ENCODE measurements at regions not wholly inside any gene's neighbourhood (a gene's known extent, or its start where the extent isn't known, plus 50 kb on each side); places are given as distances from the start of the nearest gene placed in this dataset.

DNA sequence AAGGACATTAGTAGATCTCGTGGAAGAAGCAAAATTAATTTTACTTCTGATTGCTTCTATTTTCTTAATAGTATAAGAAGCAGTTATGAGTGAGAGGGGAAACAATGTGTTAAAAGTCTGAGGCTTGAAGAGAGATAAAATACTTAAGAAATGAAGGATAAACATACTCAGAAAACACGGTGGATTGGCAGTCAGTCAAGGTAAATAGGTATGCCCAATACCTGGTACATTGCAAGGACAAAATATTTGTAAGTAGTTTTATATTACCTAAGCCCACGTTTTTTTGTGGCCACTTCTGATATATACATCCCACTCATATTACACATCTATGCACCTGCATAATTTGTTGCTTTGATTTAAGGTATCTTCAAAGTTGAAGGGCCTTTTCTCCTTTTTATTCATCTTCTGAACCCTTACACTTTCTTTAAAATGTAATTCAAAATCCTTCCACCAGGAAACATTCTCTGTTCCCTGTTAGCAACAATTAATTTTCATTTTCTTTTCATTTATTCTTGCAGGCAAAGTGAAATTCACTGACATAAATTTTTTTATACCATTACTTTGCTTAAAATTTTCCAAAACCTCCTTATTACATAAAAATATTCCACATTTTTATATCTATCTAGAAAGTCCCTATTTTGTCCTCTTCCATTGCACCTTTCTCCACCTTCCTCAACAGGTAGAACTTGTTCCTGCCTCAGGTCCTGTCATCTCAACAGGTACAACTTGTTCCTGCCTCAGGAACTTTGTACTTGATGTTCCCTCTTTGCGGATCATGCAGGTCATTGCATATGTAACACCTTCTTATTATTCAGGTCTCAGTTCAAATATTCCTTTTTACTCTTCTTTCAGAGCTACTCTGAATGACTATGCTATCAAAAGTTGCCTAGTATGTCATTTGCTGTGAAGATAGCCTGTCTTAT lies 755.7 kb upstream of the ALCAM start:
- no peak for DNase-seq

- DNase-seq = no peak
Measured at GRCh38 chr3:104612218-104612617, 754.5 kb upstream of the ALCAM start.

GRCh38 chr3:104614564-104614963 lies 752.1 kb upstream of the ALCAM start:
- DNase-seq = no peak

- no peak for DNase-seq
Measured at GRCh38 chr3:104628185-104628789, 738.4 kb upstream of the ALCAM start.

DNA sequence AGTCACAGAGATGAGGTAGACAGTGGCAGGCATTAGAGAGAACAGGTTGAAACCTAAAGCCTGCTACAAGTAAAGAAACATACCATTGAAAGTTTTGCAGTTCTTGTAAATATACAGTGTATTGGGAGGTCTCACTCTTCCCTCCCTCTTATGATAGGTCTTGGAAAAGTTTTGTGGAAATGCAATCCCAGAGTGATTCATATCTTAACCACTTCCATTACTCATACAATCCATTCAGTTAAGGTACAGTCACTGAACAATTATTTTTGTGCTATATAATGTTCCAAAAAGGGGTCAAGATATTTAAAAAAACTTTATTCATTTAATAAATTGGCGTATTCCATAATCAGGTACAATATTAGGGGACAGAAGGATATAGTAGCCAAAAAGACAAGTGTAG lies 737.7 kb upstream of the ALCAM start:
- no peak for DNase-seq

DNA sequence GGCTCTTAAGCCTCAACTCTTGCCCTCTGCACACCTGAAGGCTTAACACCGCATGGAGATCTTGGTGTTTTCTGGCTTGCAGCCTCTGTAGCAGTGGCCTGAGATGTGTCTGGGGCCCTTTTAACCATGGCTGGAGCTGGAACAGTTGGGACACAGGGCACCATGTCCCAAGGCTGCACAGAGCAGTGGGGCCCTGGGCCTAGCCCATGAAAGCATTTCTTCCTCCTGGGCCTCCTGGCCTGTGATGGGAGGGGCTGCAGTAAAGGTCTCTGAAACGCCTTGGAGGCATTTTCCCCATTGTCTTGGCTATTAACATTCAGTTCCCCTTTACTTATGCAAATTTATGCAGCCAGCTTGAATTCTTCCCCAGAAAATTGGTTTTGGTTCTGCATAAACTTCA lies 735.5 kb upstream of the ALCAM start:
- no peak for DNase-seq

DNA sequence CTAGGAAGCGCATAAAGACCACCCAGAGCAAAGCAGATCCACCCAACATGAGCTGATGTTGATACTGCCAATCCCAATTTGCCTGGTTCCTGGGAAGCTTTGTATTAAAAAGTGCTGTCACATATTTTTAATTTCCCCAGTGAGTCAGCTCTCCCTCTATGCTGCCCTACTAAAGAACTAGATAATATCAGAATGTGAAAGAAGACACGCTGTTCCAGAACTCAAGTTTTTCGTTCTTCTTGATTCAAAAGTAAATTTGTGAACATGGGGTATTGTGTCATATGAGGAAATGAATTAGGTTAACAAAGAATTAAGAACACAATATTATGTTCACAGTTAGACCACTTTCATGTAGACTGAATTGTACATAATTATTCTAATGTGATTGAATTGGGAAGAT lies 734.2 kb upstream of the ALCAM start:
- no peak for DNase-seq

- DNase-seq = no peak
Measured at GRCh38 chr3:104632947-104633346, 733.8 kb upstream of the ALCAM start.

DNA sequence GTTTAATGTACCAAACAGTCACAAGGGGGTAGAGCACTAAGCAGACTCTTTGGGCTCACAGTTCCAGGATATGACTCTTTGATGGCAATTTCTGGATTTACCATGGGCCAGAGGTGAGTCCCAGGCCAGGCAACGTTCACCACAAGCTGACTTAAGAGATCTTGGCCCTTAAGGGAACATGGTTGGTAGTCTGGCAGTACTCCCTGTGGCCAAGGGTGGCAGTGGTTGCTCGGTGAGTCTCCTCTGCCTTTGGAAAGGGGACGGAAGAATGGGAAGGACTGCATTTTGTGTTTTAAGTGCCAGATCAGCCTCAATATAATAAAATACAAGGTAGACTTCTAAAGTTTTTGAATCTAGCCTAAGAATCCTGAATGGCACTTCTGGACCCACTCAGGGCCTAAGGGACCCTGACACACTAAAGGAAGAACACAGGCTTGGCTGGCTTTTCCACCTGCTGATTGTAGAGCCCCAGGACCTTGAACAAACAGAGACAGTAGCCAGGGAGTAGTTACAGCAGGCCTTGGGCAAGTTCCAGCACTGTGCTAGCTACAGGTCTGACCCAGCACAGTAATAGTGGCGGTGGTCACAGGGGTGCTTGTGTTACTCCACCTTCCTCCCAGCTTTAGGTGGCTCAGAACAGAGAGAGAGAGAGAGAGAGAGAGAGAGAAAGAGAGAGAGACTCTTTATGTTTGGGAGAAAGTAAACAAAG lies 730.7 kb upstream of the ALCAM start:
- DNase-seq = no peak

DNA sequence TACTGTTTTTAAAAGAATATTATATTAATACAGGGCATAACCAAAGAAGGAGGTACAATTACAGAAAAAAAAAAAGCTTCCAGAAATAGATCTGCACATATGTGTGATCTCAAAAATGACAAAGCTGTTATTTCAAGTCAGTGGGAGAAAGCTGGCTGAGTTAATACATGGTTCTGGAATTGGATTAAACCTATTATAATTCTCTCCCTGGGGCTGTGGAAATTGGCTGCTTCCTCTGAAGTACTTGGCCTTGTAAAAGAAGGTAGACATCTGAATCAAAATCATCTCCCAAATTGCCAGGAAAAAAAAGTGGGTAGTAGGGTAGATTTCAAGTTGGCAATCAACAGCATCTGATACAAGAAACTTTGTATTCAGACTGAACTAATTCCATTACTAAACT lies 723.9 kb upstream of the ALCAM start:
- DNase-seq = no peak

GRCh38 chr3:104646196-104646595 lies 720.5 kb upstream of the ALCAM start:
- DNase-seq = no peak

DNA sequence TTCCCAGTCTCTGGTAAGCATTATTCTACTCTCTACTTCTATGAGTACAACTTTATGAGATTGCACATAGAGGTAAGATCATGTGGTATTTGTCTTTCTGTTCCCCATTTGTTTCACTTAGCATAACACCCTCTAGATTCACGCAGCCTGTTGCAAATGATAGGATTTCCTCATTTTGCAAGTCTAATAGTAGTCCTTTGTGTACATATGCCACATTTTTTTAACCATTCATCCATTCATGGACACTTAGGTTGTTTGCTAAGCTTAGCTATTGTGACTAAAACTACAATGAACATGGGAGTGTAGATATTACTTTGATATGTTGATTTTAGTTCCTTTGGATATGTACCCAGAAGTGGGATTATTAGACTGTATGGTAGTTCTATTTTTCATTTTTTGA lies 717.9 kb upstream of the ALCAM start:
- DNase-seq = no peak

- DNase-seq = no peak
Measured at GRCh38 chr3:104669083-104669482, 697.6 kb upstream of the ALCAM start.

DNA sequence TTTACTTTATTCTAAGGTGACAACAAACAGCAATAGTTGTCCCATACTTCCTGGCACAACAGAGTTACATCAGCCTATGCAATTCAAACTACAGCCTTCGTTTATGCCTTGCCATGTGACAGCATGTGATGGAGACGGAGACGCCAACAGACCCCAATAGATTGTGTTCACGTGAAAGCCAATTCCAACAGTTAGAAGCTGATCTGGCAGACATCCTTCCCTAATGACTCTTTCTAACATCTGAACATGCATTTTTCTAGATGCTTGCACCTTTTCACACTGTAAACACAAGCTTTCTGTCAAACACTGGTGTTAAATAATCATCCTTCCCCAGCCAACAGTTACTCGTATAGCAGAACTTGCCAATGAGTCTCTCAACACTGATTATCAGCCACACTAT lies 694.4 kb upstream of the ALCAM start:
- no peak for DNase-seq

DNA sequence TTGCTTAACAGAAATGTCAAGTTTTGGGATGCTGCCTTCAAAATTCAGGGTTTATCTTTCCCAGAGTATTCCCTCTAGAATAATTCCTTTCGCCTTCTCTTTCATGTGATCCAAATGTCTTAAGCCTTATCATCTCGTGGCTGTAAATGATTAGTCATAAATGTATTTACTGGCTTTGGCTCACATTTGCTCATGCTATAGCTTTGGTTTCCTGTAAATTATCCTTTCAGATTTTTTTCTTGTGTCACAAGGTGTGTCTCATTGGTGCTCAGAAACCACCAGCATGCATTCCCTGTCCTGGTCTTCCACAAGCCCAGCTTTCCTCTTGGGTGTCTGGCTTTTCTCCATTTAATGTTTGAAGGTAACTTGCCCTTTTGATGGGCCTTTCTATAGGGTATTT lies 692.7 kb upstream of the ALCAM start:
- DNase-seq = no peak

DNA sequence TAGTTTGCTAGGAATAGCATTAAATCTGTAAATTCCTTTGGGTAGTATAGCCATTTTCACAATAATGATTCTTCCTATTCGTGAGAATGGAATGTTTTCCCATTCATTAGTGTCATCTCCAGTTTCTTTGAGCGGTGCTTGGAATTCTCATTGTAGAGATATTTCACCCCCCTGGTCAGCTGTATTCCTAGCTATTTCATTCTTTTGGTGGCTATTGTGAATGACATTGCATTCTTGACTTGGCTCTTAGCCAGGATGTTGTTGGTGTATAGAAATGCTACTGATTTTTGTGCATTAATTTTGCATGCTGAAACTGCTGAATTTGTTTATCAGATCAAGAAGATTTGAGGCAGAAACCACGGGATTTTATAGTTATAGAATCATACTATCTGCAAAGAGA lies 690.5 kb upstream of the ALCAM start:
- no peak for DNase-seq

- DNase-seq = no peak
Measured at GRCh38 chr3:104677932-104678331, 688.8 kb upstream of the ALCAM start.

- DNase-seq = no peak
Measured at GRCh38 chr3:104685492-104685891, 681.2 kb upstream of the ALCAM start.

DNA sequence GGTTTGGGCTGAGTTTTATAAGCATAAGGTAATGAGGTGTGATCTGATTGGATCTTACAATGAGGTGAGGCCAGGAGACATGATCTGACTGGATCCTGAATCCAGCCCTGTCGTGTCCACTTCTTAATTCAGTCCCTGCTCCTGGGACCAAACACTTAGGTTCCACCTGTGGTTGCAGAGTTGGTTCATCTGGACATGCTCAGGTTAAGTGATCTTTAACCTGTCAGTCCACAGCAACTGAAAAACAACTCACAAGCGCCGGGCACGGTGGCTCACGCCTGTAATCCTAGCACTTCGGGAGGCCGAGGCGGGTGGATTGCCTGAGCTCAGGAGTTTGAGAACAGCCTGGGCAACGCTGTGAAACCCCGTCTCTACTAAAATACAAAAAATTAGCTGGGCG lies 679.3 kb upstream of the ALCAM start:
- no peak for DNase-seq

GRCh38 chr3:104696470-104696869 lies 670.2 kb upstream of the ALCAM start:
- no peak for DNase-seq

- no peak for DNase-seq
Measured at GRCh38 chr3:104711406-104711805, 655.3 kb upstream of the ALCAM start.

DNA sequence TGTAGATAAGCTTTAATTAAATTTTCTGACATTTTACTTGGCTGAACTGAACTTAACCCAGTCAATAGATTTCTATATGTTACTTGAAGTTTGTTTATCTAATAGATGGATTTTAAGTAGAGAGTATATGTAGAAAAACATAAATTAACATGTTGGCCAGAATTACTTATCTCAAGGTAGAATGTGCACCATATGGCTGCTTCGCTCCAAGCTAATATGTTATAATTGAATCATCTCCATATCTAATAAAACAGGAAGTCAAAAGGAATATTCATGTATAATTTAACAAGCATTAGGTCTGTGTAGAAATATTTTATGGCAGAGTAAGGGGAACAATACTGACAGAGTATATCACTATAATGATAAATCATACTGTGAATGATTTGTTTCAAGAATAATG lies 650.7 kb upstream of the ALCAM start:
- no peak for DNase-seq

DNA sequence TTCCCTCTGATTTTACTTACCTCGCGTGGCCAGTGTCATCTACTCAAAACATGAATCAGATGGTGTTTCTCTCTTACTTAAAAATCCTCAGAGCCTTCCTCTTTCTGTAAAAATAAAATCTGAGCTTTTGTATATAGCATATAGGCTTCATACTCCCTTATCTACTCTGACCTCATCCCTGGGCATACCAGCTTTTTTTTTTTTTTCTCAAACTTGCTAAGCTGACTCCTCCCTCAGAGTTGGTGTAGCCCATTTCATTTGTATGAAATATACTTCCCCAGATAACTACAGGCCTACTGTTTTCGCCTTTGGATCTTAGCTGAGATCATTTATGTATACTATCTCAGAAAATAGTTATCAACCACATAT lies 648.9 kb upstream of the ALCAM start:
- no peak for DNase-seq

DNA sequence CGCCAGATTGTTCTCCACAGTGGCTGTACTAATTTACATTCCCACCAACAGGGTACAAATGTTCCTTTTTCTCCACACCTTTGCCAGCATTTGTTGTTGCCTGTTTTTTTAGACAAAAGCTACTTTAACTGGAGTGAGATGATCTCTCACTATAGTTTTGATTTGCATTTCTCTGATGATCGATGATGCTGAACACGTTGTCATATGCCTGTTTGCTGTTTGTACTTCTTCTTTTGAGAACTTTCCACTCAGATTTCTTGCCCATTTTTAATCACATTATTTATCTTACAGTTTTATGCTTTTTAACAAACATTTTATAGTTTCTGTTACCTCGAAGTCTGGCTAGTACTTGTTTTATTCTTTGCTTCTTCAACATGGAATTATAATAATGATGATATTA lies 643.7 kb upstream of the ALCAM start:
- DNase-seq = no peak

Measured in activated effector memory CD4-positive, alpha-beta T cell treated with Interleukin-2 at 50 U/mL for 16 hours (primary cell).